GM12878 (cell line): ENCODE measurements at regions not wholly inside any gene's neighbourhood (a gene's known extent, or its start where the extent isn't known, plus 50 kb on each side); places are given as distances from the start of the nearest gene placed in this dataset.

Experiments
- ATAC-seq: fragments of 200-7000 bp; cut with Tn5 transposase; 3 replicates; pipeline ENCODE4 v1.9.1; 2020; ENCODE audit warnings: mild to moderate bottlenecking, moderate library complexity
- BruUV-seq: library from RNA; stranded (reverse); fragments of 400-500 nt; replicated peaks from 2 replicates; lab custom pipeline; 2021; lab: Mats Ljungman, UMichigan
- CTCF ChIA-PET: fragments of 300-600 bp; sonication (Branson Sonifier 250); formaldehyde crosslinking; extraction: SDS; loops from one replicate; lab custom pipeline; 2021; ENCODE audit warnings: inconsistent platforms; lab: Yijun Ruan, JAX
- POLR2A ChIA-PET: fragments of 350-600 bp; formaldehyde crosslinking; extraction: SDS; loops from one replicate; lab custom pipeline; 2021; ENCODE audit warnings: inconsistent platforms; lab: Charles Lee
- RAD21 ChIA-PET: fragments of 300-600 bp; sonication (Branson Sonifier 250); formaldehyde crosslinking; loops from one replicate; lab custom pipeline; 2023; ENCODE audit warnings: antibody characterized with exemption; ENCODE audit not compliant: unreplicated experiment; lab: Charles Lee
- SMC1A ChIA-PET: fragments of 300-600 bp; sonication (Branson Sonifier 250); formaldehyde crosslinking; loops from one replicate; lab custom pipeline; 2023; ENCODE audit not compliant: unreplicated experiment, uncharacterized antibody; lab: Charles Lee
- DNase-seq: peaks from one replicate; pipeline ENCODE4 v3.0.0-alpha.2; 2011; ENCODE audit warnings: low read depth, low spot score
- FAIRE-seq: peaks from 3 replicates; lab custom pipeline; 2011; peaks lifted over from hg19 to GRCh38; lab: Jason Lieb, UNC
- H2AFZ ChIP-seq: 2 replicates; pipeline ENCODE4 v1.6.0; 2011; ENCODE audit warnings: low read depth, low read length, control low read depth; ENCODE audit not compliant: control insufficient read depth
- H3K27ac ChIP-seq: 2 replicates; pipeline ENCODE4 v1.5.1; 2011; ENCODE audit warnings: control low read depth; ENCODE audit not compliant: control insufficient read depth, insufficient read depth
- H3K27me3 ChIP-seq, 2 experiments: replicated peaks in 1 of 2; 2 replicates each; pipeline versions ENCODE4 v1.6.0 to v1.6.1; 2011; ENCODE audit warnings: low read length in 1 of 2; ENCODE audit not compliant: control insufficient read depth in 2 of 2, insufficient read depth in 2 of 2
- H3K36me3 ChIP-seq, 2 experiments: 2 replicates each; pipeline ENCODE4 v1.5.1; 2011; ENCODE audit warnings: low read length in 1 of 2; ENCODE audit not compliant: control insufficient read depth in 2 of 2, insufficient read depth in 2 of 2
- H3K4me1 ChIP-seq: 2 replicates; pipeline ENCODE4 v1.6.1; 2011; ENCODE audit warnings: mild to moderate bottlenecking, low read length, moderate library complexity, mixed read lengths; ENCODE audit not compliant: control insufficient read depth, insufficient read depth
- H3K4me2 ChIP-seq: 2 replicates; pipeline ENCODE4 v1.6.0; 2011; ENCODE audit warnings: control low read depth; ENCODE audit not compliant: control insufficient read depth, insufficient read depth
- H3K4me3 ChIP-seq: fragments of 200-600 bp; sonication (generic); 2 replicates; pipeline ENCODE4 v1.5.1; 2016
- H3K79me2 ChIP-seq: 2 replicates; pipeline ENCODE4 v1.6.0; 2011; ENCODE audit warnings: low read length; ENCODE audit not compliant: control insufficient read depth, insufficient read depth
- H3K9ac ChIP-seq: 2 replicates; pipeline ENCODE4 v1.8.0; 2011; ENCODE audit warnings: low read length, control low read depth, mixed read lengths; ENCODE audit not compliant: control insufficient read depth, insufficient read depth
- H3K9me3 ChIP-seq: replicated peaks from 3 replicates; pipeline ENCODE4 v1.5.1; 2011; ENCODE audit warnings: mild to moderate bottlenecking, low read length; ENCODE audit not compliant: control insufficient read depth, insufficient read depth
- H4K20me1 ChIP-seq: 2 replicates; pipeline ENCODE4 v1.6.0; 2011; ENCODE audit not compliant: control insufficient read depth, insufficient read depth
- BMI1 ChIP-seq: fragments of 450-650 bp; IDR thresholded peaks from 2 replicates; pipeline ENCODE4 v1.6.1; 2016; ENCODE audit warnings: mild to moderate bottlenecking, moderate library complexity, borderline replicate concordance
- IKZF2 ChIP-seq, 2 experiments: fragments of 450-650 bp; IDR thresholded peaks; 2 replicates each; pipeline ENCODE4 v1.6.1; 2017; ENCODE audit warnings: mild to moderate bottlenecking in 2 of 2, moderate library complexity in 2 of 2
- MEF2B ChIP-seq: fragments of 450-650 bp; IDR thresholded peaks from 2 replicates; pipeline ENCODE4 v1.6.1; 2018; ENCODE audit warnings: mild to moderate bottlenecking, moderate library complexity; ENCODE audit not compliant: partially characterized antibody, poor library complexity, severe bottlenecking
- POLR2AphosphoS2 ChIP-seq: IDR thresholded peaks from 2 replicates; pipeline ENCODE4 v1.6.1; 2011; ENCODE audit warnings: low read depth, mild to moderate bottlenecking, low read length, improper control_type of control experiment, moderate library complexity
- POLR2AphosphoS5 ChIP-seq: IDR thresholded peaks from 2 replicates; pipeline ENCODE4 v1.6.1; 2011; ENCODE audit warnings: mild to moderate bottlenecking, low read length, inconsistent platforms
- SREBF1 ChIP-seq: IDR thresholded peaks from 2 replicates; pipeline ENCODE4 v1.6.1; 2012; ENCODE audit warnings: mild to moderate bottlenecking, low read length
- ZNF24 ChIP-seq: fragments of 450-650 bp; IDR thresholded peaks from 2 replicates; pipeline ENCODE4 v1.6.1; 2017; ENCODE audit warnings: antibody characterized with exemption, mild to moderate bottlenecking
- WGBS: methylation state at CpG from one replicate; pipeline ENCODE4 v1.1.6; 2016; ENCODE audit warnings: low lambda C conversion rate; ENCODE audit not compliant: insufficient replicate concordance, insufficient coverage; ENCODE audit errors: missing lambda C conversion rate; 5-methylcytosine and 5-hydroxymethylcytosine counted together
- in situ Hi-C: fragments of 300-500 bp; cut with MboI; formaldehyde crosslinking; loops from 9 replicates; pipeline ENCODE4 v1.14.3; 2018; ENCODE audit warnings: mixed read lengths
- intact Hi-C: fragments of 100-400 bp; cut with micrococcal nuclease; formaldehyde crosslinking; loops from one replicate; pipeline ENCODE4 v1.14.2; 2022; ENCODE audit not compliant: unreplicated experiment
- TF ChIP-seq, protein P1 (sequence below): fragments of 450-650 bp; IDR thresholded peaks from 2 replicates; pipeline ENCODE4 v1.6.1; 2018; ENCODE audit warnings: mild to moderate bottlenecking, low read depth, moderate library complexity; ENCODE audit not compliant: partially characterized antibody

DNA sequence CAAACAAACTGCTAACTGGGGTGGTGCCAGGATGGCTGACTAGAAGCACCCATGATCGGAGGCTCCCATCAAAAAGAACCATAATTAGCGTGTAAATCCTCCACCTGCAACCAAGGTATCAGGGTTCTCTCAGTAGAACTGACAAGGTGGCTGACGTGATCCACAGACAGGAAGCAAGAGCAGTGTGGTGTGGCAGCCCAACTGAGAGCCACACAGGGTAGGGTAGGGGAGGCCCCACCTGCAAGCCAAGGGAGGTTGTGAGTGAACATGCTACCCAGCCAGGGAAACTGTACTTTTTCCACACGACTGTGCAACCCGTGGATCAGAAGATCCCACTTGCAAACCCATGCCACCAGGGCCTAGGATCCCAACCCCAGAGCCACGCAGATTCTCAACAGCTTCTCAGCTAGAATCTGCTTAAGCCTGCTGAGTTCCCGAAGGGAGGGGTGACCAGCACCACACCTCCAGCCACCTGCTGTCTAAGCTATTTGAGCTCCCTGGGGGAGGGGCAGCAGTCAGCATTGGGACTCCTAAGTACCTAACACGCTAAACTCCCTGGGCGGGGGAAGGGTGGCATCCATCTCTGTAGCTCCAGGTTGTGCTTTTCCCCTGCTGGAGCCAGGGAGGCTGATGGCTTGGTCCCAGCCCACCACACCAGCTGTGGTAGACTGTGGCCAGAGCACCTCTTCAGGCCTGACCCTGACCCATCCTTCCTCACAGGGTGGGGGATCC, 425.1 kb downstream of the GPM6A start:
- Histone ChIP-seq H3K27ac (no peak overlapping the region), H2AFZ (no peak overlapping the region), H4K20me1 (no peaks in the 10 kb centered on the region), H3K4me1 (no peaks in the 10 kb centered on the region), H3K4me2 (no peak overlapping the region), H3K9ac (no peak overlapping the region), H3K9me3 (no peaks in the 10 kb centered on the region), H3K79me2 (no peaks in the 10 kb centered on the region), H3K27me3 (no peaks in the 10 kb centered on the region), H3K36me3 (no peaks in the 10 kb centered on the region), H3K4me3 (no peak overlapping the region)
- ChIA-PET SMC1A (no interaction called here), POLR2A (no interaction called here), CTCF (no interaction called here), RAD21 (no interaction called here)
- whole genome bisulfite sequencing, result 28% methylated on average over 9 of the region's 9 CpGs
- BruUV-seq, result no TSS peak
- DNase-seq (no peak), FAIRE-seq (no peak), ATAC-seq (peak; percentile 54; the same call in 2 of the 3 replicates)
- intact Hi-C loops, result no loop called here
- TF ChIP-seq IKZF2 (IDR thresholded peaks at IDR 0.05) (no peak), BMI1 (no peak), POLR2AphosphoS2 (no peak), SREBF1 (no peak), MEF2B (no peak), ZNF24 (no peak), POLR2AphosphoS5 (no peak)
- TF ChIP-seq, protein P1, sequence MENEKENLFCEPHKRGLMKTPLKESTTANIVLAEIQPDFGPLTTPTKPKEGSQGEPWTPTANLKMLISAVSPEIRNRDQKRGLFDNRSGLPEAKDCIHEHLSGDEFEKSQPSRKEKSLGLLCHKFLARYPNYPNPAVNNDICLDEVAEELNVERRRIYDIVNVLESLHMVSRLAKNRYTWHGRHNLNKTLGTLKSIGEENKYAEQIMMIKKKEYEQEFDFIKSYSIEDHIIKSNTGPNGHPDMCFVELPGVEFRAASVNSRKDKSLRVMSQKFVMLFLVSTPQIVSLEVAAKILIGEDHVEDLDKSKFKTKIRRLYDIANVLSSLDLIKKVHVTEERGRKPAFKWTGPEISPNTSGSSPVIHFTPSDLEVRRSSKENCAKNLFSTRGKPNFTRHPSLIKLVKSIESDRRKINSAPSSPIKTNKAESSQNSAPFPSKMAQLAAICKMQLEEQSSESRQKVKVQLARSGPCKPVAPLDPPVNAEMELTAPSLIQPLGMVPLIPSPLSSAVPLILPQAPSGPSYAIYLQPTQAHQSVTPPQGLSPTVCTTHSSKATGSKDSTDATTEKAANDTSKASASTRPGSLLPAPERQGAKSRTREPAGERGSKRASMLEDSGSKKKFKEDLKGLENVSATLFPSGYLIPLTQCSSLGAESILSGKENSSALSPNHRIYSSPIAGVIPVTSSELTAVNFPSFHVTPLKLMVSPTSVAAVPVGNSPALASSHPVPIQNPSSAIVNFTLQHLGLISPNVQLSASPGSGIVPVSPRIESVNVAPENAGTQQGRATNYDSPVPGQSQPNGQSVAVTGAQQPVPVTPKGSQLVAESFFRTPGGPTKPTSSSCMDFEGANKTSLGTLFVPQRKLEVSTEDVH, result no peak
- in situ Hi-C loops, result no loop called here
